Fibroblast of lung (primary cell): ENCODE measurements at regions not wholly inside any gene's neighbourhood (a gene's known extent, or its start where the extent isn't known, plus 50 kb on each side); places are given as distances from the start of the nearest gene placed in this dataset.

ENCODE experiments used
- DNase-seq, 2 donors: peaks; one replicate each; pipeline versions ENCODE4 v3.0.0 to v3.0.0-alpha.2; 2010; ENCODE audit warnings: low read depth in 2 of 2
- H2AFZ ChIP-seq: 2 replicates; pipeline ENCODE4 v1.5.1; 2012; ENCODE audit warnings: low read length, control low read depth, inconsistent platforms
- H3K27ac ChIP-seq: 2 replicates; pipeline ENCODE4 v1.5.1; 2011; ENCODE audit warnings: low read length, control low read depth; ENCODE audit not compliant: insufficient read depth
- H3K27me3 ChIP-seq: 2 replicates; pipeline ENCODE4 v1.5.1; 2011; ENCODE audit warnings: mild to moderate bottlenecking, low read length; ENCODE audit not compliant: control insufficient read depth, insufficient read depth
- H3K36me3 ChIP-seq: 2 replicates; pipeline ENCODE4 v1.5.1; 2011; ENCODE audit warnings: low read length; ENCODE audit not compliant: control insufficient read depth, insufficient read depth
- H3K4me1 ChIP-seq: 2 replicates; pipeline ENCODE4 v1.5.1; 2011; ENCODE audit warnings: low read length; ENCODE audit not compliant: control insufficient read depth, insufficient read depth; ENCODE audit errors: extremely low read depth
- H3K4me2 ChIP-seq: 2 replicates; pipeline ENCODE4 v1.5.1; 2011; ENCODE audit warnings: low read length, control low read depth; ENCODE audit not compliant: insufficient read depth; ENCODE audit errors: extremely low read depth
- H3K4me3 ChIP-seq, 4 experiments: fragments of 200-600 bp in 1 of 4; sonication (generic) in 1 of 4; replicated peaks in 1 of 4; 2 replicates each; pipeline ENCODE4 v1.5.1; 2011 to 2016; ENCODE audit warnings: low read length in 4 of 4, low read depth in 3 of 4, mild to moderate bottlenecking in 3 of 4, control low read depth in 2 of 4, inconsistent platforms in 1 of 4, mixed read lengths in 1 of 4; ENCODE audit not compliant: insufficient read depth in 1 of 4; ENCODE audit errors: control extremely low read depth in 1 of 4
- H3K79me2 ChIP-seq: 2 replicates; pipeline ENCODE4 v1.5.1; 2012; ENCODE audit warnings: mild to moderate bottlenecking, low read length, inconsistent platforms; ENCODE audit not compliant: control insufficient read depth, insufficient read depth
- H3K9ac ChIP-seq: 2 replicates; pipeline ENCODE4 v1.5.1; 2011; ENCODE audit warnings: mild to moderate bottlenecking, low read length, control low read depth; ENCODE audit not compliant: insufficient read depth
- H3K9me3 ChIP-seq: 2 replicates; pipeline ENCODE4 v1.5.1; 2012; ENCODE audit warnings: low read depth, low read length; ENCODE audit not compliant: control insufficient read depth, insufficient read depth
- H4K20me1 ChIP-seq: 2 replicates; pipeline ENCODE4 v1.5.1; 2011; ENCODE audit warnings: low read length; ENCODE audit not compliant: control insufficient read depth, insufficient read depth; ENCODE audit errors: extremely low read depth
- CTCF ChIP-seq, 2 donors: IDR thresholded peaks in 1 of 2; conservative IDR thresholded peaks in 1 of 2; 1 replicate in 1 of 2; 2 replicates in 1 of 2; pipeline ENCODE4 v1.5.1; 2011 to 2012; ENCODE audit warnings: low read length in 2 of 2, control low read depth in 1 of 2, inconsistent platforms in 1 of 2, low read depth in 1 of 2, mild to moderate bottlenecking in 1 of 2
- EZH2 ChIP-seq: IDR thresholded peaks from 2 replicates; pipeline ENCODE4 v1.5.1; 2012; ENCODE audit warnings: low read length, control low read depth, mild to moderate bottlenecking; ENCODE audit errors: missing control alignments

GRCh38 chr21:27021801-27022200 lies 54.9 kb upstream of the ADAMTS5 start:
- no peak overlapping the region for H3K4me2 ChIP-seq
- no peaks in the 10 kb centered on the region for H3K36me3 ChIP-seq
- no peaks in the 10 kb centered on the region for H3K79me2 ChIP-seq
- no peaks in the 10 kb centered on the region for H3K4me1 ChIP-seq
- no peak overlapping the region for H3K27ac ChIP-seq
- H3K9ac ChIP-seq = no peak overlapping the region
- no peak overlapping the region for H2AFZ ChIP-seq
- no peak for DNase-seq
- no peak overlapping the region for H3K4me3 ChIP-seq
- TF ChIP-seq CTCF (conservative IDR thresholded peaks at IDR 0.05 in 1 of 2, IDR thresholded peaks at IDR 0.05 in 1 of 2; ENCODE audit: low read depth in 1 of 2, low read length in 2 of 2) (no peak), EZH2 (no peak)
- no peaks in the 10 kb centered on the region for H4K20me1 ChIP-seq
- H3K9me3 ChIP-seq = no peaks in the 10 kb centered on the region
- no peaks in the 10 kb centered on the region for H3K27me3 ChIP-seq

GRCh38 chr21:27021046-27021445 lies 54.2 kb upstream of the ADAMTS5 start:
- no peaks in the 10 kb centered on the region for H3K9me3 ChIP-seq
- no peak overlapping the region for H2AFZ ChIP-seq
- H3K36me3 ChIP-seq = no peaks in the 10 kb centered on the region
- H3K9ac ChIP-seq = no peak overlapping the region
- no peak overlapping the region for H3K4me2 ChIP-seq
- H4K20me1 ChIP-seq = no peaks in the 10 kb centered on the region
- H3K27ac ChIP-seq = no peak overlapping the region
- TF ChIP-seq CTCF (conservative IDR thresholded peaks at IDR 0.05 in 1 of 2, IDR thresholded peaks at IDR 0.05 in 1 of 2; ENCODE audit: low read depth in 1 of 2, low read length in 2 of 2) = no peak
- TF ChIP-seq EZH2 = no peak
- DNase-seq = no peak
- H3K79me2 ChIP-seq = no peaks in the 10 kb centered on the region
- H3K4me1 ChIP-seq = no peaks in the 10 kb centered on the region
- no peak overlapping the region for H3K4me3 ChIP-seq
- no peaks in the 10 kb centered on the region for H3K27me3 ChIP-seq

GRCh38 chr21:27017246-27017645 lies 50.4 kb upstream of the ADAMTS5 start:
- Histone ChIP-seq H3K4me1 (no peaks in the 10 kb centered on the region), H3K9ac (no peak overlapping the region)

More at GRCh38 chr21:27017246-27017645, 50.4 kb upstream of the ADAMTS5 start:
- no peaks in the 10 kb centered on the region for H3K36me3 ChIP-seq
- H3K27me3 ChIP-seq = no peaks in the 10 kb centered on the region
- H4K20me1 ChIP-seq = no peaks in the 10 kb centered on the region
- H3K27ac ChIP-seq = no peak overlapping the region
- peak in 1 of 2 donors; percentile 8 for DNase-seq
- H2AFZ ChIP-seq = no peak overlapping the region
- no peaks in the 10 kb centered on the region for H3K9me3 ChIP-seq
- no peak overlapping the region for H3K4me3 ChIP-seq
- no peak overlapping the region for H3K4me2 ChIP-seq
- no peak for TF ChIP-seq EZH2
- TF ChIP-seq CTCF (conservative IDR thresholded peaks at IDR 0.05 in 1 of 2, IDR thresholded peaks at IDR 0.05 in 1 of 2; ENCODE audit: low read depth in 1 of 2, low read length in 2 of 2) = no peak
- H3K79me2 ChIP-seq = no peaks in the 10 kb centered on the region
